ENCODE measurements at regions not wholly inside any gene's neighbourhood (a gene's known extent, or its start where the extent isn't known, plus 50 kb on each side); places are given as distances from the start of the nearest gene placed in this dataset.

DNA sequence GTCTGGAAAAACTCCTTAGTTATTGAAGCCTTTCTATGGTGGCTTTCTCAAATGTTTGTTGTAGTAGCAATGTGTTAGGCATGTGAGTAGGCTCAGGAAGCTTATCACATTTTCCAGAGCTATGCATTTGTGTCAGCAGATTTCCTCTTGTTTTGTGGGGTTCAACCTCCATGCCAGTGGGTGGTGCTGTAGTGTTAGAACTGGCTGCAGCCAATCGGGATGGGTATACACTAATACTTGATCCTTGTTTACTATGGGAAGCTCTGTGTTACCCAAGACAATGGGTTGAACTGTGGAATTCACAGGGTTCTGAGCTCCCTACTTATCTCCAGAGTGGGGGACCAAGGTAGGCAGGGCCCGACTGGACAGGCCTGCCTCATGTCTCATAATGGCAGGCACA lies 348.5 kb upstream of the ADAMTS5 start:
- DNase-seq (ENCODE audit: low spot score): no peak
- TF ChIP-seq CTCF (IDR thresholded peaks at IDR 0.05): no peak
- Histone ChIP-seq H3K27ac (no peak overlapping the region), H3K4me3 (no peak overlapping the region)

GRCh38 chr21:27314131-27314530 lies 347.2 kb upstream of the ADAMTS5 start:
- Histone ChIP-seq H3K4me3 (no peak overlapping the region), H3K27ac (no peak overlapping the region)
- DNase-seq (ENCODE audit: low spot score): no peak
- TF ChIP-seq CTCF (IDR thresholded peaks at IDR 0.05): no peak

GRCh38 chr21:27306791-27307775 lies 340.2 kb upstream of the ADAMTS5 start:
- no peak for DNase-seq (ENCODE audit: low spot score)
- TF ChIP-seq CTCF (IDR thresholded peaks at IDR 0.05): no peak
- peak overlapping the region in 1 of 2 donors; percentile 12 for H3K27ac ChIP-seq
- no peak overlapping the region for H3K4me3 ChIP-seq

- DNase-seq (ENCODE audit: low spot score): no peak
- H3K4me3 ChIP-seq: no peak overlapping the region
- TF ChIP-seq CTCF (IDR thresholded peaks at IDR 0.05): no peak
- H3K27ac ChIP-seq: peak overlapping the region in 1 of 2 donors; percentile 33
Observed at GRCh38 chr21:27306206-27306605, 339.3 kb upstream of the ADAMTS5 start.

DNA sequence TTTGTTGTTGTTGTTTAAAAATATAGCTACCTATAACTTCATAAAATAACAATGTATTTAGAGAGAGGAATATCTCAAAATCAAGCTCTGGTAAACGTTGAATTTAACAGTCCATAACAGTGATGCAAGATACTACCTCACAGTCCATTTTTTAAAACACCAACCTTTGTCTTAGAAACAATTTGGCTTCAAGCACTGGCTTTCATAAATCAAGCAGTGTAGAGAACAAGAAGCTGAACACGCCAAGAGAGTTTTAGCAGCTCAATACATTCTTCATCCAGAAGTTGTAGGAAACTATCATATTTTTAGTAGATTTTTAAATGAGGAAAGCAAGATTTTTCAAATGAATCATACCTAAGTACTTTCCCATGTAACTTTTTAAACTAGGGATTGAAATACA lies 334.3 kb upstream of the ADAMTS5 start:
- TF ChIP-seq CTCF (IDR thresholded peaks at IDR 0.05): no peak
- DNase-seq (ENCODE audit: low spot score): no peak
- Histone ChIP-seq H3K27ac (no peak overlapping the region), H3K4me3 (no peak overlapping the region)

GRCh38 chr21:27300770-27301169 lies 333.9 kb upstream of the ADAMTS5 start:
- TF ChIP-seq CTCF (IDR thresholded peaks at IDR 0.05): no peak
- H3K27ac ChIP-seq: no peak overlapping the region
- H3K4me3 ChIP-seq: no peak overlapping the region
- no peak for DNase-seq (ENCODE audit: low spot score)

DNA sequence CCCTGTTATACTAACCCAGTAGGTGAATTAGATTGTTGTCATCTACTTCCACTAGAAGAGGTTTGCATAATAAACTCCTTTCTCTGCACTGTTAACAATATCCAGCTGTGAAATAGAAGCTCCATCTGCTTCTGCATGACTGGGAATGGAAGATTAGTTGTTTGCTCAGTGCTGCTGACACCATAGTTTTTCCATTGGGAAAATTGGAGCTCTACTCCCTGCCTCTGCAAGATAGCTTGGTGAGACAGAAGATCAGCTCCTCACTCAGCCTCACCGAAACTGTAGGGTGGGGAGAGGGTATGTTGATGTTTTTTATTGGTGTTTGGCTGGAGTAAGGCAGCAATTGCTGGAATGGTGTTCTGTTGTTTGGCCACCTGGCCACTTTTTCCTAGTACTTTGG lies 331.6 kb upstream of the ADAMTS5 start:
- TF ChIP-seq CTCF (IDR thresholded peaks at IDR 0.05): no peak
- Histone ChIP-seq H3K27ac (no peak overlapping the region), H3K4me3 (no peak overlapping the region)
- no peak for DNase-seq (ENCODE audit: low spot score)

Measured in coronary artery (tissue), 2 donors.